Muscle of back (tissue), 3 donors: ENCODE measurements at regions not wholly inside any gene's neighbourhood (a gene's known extent, or its start where the extent isn't known, plus 50 kb on each side); places are given as distances from the start of the nearest gene placed in this dataset.
"Not testable (repeated sequence)": the region's sequence is repeated elsewhere in the genome, so short reads cannot be mapped to it uniquely, and the experiment has no call there.

Experiments
- DNase-seq, 3 donors: peaks; one replicate each; pipeline versions ENCODE4 v3.0.0 to v3.0.0-alpha.2; 2013

DNA sequence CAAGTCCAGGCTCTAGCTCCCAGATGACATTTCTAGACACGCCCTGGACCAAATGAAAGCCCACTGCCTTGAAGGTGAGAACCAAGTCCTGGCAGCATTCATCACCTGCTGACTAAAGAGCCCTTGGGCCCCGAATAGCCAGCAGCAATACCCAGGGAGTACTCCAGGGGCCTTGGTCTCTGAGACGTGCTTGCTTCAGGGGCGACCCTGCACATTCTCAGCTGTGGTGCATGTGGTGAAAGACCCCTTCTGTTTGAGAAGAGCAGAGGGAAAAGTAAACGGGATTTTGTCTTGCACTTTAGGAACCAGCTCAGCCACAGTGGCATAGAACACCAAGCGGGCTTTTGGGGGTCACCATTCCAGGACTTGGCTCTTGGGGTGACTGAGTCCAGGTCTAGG, 260.5 kb upstream of the MYT1L start:
- no peak for DNase-seq

DNA sequence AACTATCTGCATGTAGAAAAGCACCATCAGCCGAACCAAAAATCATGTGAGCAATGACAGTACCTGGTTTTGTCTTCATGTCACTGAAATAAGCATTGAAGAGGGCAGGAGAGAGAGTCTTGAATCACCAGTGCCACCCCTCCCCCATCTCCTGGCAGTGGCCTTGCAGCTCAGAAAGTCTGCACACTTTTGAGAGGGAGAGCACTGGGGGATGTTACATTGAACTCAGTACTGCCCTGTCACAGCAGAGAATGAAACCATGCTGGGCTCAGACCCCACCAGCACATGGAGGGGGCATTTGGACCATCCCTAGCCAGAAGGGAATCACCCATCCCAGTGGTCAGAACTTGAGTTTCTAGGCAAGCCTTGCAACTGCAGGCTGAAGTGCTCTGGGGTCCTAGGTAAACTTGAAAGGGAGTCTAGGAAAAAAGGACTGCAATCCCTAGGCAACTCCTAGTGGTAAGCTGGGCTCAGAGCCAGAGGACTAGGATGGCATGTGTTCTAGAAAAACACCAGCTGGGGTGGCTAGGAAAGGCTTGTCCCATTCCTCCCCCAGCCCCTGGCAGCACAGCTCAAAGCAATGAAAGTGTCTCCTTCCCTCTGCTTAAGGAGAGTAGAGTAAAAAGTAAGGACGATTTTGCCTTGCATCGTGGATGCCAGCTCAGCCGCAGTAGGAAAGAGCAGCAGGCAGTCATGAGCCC, 259.9 kb upstream of the MYT1L start:
- no peak for DNase-seq

DNA sequence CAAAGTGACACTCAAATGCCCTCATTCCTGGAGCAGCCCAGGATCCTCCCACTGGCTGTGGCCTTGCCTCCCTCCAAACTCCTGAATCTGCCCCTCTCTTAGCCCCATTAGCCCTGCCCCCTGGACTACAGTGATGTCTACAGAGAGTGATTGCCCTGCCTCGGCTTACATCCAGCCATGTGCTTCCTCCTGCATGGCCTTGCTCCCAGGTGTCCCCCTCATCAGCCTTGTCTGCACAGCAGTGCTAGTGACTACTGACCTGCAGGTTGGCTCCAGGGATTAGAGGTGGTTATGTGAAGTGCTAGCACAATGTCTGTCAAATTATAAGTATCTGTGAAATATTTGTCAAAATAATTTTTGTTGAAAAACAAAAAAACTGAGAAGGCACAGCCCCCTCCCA, 259.1 kb upstream of the MYT1L start:
- no peak for DNase-seq

DNA sequence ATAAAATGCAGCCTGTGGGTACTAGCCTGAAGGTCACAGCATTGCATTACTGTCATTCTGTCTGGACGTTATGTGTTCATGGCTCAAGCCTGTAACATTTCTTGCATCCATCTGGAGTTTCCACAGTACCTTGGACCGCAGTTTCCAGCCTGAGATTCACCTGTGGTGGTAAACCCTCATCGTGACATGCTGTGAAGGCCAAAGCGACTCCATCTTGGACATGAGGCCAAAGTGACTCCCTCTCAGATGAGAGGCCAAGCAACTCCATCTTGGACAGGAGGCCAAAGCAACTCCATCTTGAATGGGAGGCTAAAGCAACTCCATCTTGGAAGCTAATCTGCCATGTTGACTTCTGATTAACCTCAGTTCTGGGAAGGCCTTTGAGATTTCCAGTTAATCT, 257.7 kb upstream of the MYT1L start:
- no peak for DNase-seq

DNA sequence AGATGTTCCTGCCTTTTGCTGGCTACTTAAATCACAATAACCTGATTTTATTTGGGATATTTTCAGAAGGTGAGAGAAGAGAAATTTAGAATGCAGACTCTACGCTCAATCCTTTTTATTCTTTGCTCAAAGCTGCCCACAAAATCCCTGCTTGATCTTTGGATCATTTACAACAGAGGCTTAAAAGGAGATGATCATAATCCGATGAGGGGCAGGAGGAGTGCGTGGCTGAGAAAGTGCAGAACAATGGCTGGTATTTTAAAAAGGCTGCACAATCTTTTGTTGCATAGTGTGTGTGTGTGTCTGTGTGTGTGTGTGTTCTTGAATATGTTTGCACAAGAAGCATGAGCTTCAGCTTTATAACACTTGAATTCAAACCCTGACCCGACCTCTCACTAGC, 256.3 kb upstream of the MYT1L start:
- DNase-seq: no peak

DNA sequence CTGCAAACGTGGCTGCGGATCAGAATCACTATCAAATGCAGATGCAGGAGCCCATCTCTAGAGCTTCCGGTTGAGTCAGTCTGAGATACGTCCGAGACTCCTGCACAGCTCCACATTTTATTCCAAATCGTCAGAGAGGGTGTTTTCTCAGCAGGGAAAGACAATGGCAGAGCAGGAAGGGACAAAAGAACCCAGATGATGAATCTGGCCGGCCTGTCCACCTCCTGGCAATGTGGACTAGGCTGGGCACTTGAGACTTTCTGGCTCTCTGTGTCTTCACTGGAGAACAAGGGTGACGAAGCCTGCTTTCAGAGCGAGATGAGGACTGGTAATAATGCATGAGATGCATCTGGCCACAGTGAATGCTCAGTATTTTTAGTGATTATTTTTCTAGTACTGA, 255.9 kb upstream of the MYT1L start:
- DNase-seq: no peak

DNA sequence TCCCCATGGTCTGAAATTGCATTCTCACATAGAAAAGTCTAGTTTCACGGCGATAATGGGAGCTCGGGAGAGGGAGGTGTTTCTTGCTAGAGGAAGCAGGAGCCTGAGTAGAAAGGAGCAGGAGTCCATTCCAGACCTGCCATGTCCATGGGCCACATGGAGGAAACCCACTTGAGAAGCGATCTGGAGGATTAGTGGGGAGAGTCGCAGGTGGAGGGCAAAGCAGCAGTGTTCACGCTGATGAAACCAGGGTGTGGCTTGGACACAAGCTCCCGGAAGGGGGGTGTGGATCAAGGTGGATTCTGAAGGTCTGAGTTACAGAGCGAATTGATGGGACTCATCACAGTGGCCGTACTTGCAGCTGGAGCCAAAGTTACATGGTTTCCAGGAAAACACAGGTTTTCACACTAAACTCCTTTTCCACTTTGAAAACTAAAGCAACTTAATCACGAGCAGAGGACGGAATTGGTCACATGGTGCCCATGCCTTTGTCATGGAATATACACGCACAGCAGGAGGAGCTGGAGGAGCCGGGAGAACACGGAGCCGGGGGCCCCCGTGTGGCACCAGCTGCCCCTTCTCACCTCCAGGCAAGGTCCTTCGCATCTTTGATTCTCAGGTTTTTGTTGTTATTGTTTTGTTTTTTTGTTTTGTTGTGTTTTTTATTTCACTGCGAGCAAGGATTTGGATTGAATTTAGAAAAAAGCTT, 255.1 kb upstream of the MYT1L start:
- no peak for DNase-seq

DNA sequence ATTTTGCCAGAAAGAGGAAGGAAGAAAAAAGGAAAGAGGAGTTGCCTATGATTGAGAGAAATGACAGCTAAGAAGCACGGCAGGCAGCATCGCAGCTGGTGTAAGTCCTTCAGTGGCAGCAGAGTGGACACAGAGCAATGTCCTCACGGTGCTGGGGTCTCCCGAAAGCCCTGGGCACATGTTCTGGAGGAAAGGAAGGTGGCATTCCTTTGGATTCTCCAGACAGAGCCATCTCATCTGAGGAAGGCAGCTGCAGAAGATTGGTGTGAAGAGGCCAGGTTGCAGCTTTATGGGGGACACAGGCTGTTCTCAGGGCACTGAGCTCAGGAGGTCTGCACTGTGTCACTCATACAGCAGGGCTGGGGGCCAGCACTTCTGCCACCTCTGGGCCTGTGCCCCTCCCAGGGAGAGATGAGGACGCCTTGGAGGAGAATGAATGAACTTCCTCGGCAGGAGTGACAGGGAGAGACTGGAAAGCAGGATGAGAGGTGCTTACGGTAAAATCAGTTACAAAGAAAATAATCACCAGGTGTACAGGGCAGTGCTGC, 252.0 kb upstream of the MYT1L start:
- DNase-seq: no peak

DNA sequence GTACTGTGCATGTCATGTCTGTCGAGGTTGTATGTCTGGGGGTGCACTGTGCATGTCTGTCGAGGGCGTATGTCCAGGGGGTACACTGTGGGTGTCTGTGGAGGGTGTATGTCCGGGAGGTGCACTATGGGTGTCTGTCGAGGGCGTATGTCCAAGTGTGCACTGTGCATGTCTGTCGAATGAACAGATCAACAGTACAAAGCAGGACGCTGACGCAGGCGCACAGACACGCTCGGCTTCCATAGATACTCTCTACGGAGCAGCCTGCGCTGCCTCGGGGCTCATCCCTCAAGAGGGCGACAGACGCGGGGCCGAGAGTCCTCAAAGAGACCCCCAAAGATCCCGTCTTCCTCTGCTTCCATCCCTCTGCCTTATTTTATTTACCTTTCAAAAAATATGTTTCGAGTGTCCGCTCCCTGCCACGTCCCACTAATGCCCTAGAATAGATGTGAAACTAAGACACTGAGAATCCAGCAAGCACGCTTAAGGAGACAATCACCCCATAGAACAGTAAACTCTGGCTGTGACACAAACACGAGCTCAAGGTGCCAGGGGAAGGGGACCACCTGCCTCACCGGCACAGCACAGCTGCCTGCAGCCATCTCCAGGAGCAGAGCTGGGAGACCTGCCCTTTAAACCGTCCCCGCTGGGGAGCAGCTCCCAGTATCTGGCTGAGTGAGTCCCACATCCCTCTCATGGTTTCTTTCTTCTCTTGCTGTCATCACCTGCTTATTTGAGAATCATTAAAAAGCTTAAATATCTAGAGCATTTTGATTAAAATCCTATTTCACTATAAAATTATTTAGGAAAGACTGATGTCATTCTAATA, 250.5 kb upstream of the MYT1L start:
- no peak for DNase-seq

DNA sequence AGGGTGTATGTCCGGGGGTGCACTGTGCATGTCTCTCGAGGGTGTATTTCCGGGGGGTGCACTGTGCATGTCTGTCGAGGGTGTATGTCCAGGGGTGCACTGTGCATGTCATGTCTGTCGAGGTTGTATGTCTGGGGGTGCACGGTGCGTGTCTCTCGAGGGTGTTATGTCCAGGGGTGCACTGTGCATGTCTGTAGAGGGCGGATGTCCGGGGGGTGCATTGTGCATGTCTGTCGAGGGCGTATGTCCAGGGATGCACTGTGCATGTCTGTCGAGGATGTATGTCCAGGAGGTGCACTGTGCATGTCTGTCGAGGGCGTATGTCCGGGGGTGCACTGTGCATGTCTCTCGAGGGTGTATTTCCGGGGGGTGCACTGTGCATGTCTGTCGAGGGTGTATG, 249.8 kb upstream of the MYT1L start:
- not testable (repeated sequence) for DNase-seq

DNA sequence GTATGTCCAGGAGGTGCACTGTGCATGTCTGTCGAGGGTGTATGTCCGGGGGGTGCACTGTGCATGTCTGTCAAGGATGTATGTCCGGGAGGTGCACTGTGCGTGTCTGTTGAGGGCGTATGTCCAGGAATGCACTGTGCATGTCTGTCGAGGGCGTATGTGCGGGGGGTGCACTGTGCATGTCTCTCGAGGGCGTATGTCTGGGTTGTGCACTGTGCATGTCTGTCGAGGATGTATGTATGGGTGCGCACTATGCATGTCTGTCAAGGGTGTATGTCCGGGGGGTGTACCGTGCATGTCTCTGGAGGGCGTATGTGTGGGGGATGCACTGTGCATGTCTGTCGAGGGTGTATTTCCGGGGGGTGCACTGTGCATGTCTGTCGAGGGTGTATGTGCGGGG, 249.3 kb upstream of the MYT1L start:
- DNase-seq: no peak

DNA sequence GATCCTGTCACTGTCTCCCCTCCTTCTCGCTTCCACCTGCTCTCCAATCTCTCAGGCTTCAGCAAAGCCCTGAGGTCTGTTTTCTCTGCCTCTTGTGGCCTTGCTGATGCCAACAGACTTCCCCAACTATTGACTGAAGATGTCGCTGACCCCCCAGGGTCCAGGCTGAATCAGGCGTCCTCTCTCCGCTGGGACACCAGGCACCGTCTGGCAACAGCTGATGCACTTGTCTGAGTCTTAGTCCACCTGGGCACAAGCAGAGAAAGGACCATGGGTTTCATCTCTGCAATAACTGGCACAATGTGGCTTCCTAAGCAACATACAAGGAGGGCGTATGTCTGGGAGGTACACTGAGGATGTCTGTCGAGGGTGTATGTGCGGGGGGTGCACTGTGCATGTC, 248.7 kb upstream of the MYT1L start:
- DNase-seq: no peak

DNA sequence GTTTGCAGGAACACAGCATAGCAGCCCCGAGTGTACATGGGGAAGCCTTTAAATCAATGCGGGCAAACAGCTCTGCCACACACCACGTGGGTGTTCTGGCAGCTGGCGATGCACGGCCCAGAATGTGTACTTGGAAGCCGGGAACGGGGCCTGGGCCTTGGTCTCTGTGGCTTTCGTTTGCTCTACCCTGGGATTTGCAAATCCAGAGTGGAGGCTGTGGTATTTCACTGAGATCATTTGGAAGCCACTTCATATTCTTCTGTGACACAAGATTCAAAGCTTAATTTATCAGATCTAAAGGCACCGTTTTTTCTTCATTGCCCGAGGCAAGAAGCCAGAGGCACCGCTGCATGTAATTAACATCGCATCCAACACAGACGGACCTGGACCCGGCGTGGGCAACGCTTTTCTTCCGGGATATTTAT, 246.3 kb upstream of the MYT1L start:
- DNase-seq: no peak

DNA sequence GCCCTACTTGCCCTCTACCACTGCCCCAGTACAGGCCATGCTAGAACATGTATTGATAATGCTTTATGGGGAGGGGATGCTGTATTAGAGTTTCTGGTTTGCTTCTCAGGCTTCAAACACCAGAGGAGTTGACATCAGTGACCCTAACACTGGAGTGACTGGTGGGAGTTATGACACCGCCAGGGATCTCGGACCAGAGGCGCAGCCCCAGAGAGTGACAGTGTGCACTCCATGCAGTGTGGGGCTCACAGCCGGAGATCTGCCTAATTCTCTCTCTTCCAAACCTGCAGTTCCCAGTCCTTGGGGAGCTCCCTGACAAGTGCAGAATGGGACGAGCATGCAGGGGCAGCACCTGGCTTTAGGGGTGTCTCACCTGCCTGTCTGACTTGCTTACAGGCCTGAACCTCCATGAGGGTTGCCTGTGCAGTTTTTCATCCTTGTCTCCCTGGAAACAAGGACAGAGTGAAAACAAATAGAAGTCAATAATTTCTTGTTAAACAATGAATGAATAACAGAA, 244.9 kb upstream of the MYT1L start:
- no peak for DNase-seq

DNA sequence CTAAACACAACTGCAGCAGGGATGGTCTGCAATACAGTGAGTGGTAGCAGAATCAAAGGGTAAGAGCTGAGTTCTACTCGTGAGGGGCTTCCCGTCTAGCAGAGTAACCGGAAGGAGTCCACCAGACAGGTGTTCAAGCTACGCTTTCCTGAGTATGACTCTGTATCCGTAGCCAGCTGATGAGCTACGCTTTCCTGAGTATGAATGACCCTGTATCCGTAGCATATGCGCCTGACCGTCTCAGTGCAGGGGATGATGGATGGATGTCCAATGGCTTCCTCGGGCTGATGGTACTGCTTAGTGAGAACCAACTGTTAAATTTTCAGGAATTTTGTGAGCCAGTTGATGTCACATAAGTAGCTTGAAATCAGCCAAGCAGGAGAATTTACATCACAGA, 244.1 kb upstream of the MYT1L start:
- no peak for DNase-seq

DNA sequence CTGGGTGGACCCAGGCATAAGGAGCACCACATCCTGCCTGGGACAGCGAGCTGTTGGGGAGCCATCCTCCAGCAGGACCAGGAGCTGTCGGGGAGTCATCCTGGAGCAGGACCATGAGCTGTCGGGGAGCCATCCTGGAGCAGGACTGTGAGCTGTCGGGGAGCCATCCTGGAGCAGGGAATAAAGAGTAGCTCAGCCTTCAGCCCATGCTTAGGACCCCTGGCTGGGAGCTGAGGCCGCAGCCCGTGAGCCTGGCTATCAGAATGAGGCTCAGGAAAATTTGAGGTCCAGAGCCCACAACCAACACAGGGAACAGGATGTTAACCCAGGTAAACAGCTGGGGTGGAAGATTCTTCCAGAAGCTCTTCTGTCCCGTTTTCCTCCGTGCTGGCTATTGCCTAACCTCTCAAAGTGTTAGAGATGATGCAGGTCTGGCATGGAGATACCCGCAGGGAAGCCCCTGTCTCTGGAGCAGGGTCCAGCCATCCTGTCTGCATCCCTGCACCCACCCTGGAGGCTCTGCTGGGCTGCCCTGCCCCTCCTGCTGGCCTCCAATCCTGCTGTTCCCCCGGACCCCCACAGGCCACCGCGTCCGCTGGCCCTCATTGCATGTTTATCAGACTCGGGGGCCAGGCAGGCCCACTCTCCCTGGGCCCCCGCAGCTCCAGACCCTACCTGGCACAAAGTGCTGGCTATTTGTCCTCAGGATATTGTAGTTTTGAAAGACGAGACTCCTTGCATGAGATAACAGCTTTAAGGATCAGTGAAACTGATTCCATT, 243.5 kb upstream of the MYT1L start:
- no peak for DNase-seq

DNA sequence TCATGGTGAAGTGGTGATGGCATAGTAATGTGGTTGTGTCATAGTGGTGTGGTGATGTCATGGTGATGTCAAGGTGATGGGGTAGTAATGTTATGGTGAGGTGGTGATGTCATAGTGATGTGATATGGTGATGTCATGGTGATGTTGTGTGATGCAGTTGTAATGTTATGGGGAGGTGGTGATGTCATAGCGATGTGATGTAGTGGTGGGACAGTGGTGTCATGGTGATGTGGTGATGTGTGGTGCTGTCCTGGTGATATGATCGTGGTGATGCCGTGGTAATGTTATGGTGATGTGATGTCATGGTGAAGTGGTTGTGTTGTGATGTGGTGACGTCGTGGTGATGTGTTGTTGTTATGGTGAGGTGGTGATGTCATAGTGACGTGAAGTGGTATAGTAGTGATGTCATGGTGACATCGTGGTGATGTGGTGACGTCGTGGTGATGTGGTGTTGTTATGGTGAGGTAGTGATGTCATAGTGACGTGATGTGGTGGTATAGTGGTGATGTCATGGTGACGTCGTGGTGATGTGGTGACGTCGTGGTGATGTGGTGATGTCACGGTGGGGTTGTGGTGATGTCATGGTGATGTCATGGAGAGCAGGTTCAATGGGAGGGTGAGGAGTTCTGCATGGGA, 242.7 kb upstream of the MYT1L start:
- no peak for DNase-seq

DNA sequence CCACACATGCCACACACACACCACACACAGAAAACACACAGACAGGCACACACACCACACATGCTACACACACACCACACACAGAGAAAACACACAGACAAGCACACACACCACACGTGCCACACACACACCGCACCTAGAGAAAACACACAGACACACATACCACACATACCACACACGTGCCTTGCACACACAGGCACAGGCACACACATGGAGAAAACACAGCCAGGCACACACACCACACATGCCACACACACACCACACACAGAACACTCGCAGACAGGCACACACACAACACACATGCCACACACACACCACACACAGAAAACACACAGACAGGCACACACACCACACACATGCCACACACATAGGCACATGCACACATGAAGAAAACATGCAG, 242.1 kb upstream of the MYT1L start:
- DNase-seq: no peak

DNA sequence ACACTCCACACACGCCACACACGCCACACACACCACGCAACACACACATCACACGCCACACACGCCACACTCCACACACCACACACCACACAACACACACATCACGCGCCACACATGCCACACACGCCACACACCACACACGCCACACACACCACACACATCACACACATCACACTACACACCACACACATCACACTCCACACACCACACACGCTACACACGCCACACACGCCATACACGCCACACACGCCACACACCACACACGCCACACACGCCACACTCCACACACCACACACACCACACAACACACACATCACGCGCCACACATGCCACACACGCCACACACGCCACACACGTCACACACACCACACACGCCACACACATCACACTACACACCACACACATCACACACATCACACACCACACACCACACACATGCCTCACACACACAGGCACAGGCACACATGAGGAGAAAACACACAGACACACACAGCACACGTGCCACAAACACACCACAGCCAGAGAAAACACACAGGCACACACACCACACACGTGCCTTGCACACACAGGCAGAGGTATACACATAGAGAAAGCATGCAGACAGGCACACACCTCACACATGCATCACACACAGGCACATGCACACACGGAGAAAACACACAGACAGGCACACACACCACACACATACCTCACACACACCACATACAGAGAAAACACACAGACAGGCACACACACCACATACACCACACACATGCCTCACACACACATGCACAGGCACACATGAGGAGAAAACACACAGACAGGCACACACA, 241.5 kb upstream of the MYT1L start:
- no peak for DNase-seq
